Stomach (tissue), 4 donors: ENCODE measurements at regions not wholly inside any gene's neighbourhood (a gene's known extent, or its start where the extent isn't known, plus 50 kb on each side); places are given as distances from the start of the nearest gene placed in this dataset.

Source experiments
- CTCF ChIP-seq, 7 experiments: fragments of 450-650 bp in 4 of 7; fragments of 200-600 bp in 3 of 7; sonication (generic) in 3 of 7; IDR thresholded peaks; one replicate each; pipeline ENCODE4 v1.5.1; 2016 to 2019; ENCODE audit warnings: antibody characterized with exemption in 7 of 7, control low read depth in 2 of 7, mild to moderate bottlenecking in 1 of 7
- POLR2A ChIP-seq, 4 donors: fragments of 450-650 bp; IDR thresholded peaks; one replicate each; pipeline ENCODE4 v1.6.1; 2016; ENCODE audit warnings: antibody characterized with exemption in 4 of 4, control low read depth in 2 of 4, mild to moderate bottlenecking in 1 of 4, moderate library complexity in 1 of 4

GRCh38 chr1:68798071-68798470, 301.2 kb upstream of the DEPDC1 start:
- no peak for TF ChIP-seq CTCF (IDR thresholded peaks at IDR 0.05)
- no peak for TF ChIP-seq POLR2A (IDR thresholded peaks at IDR 0.05)
